ENCODE measurements at regions not wholly inside any gene's neighbourhood (a gene's known extent, or its start where the extent isn't known, plus 50 kb on each side); places are given as distances from the start of the nearest gene placed in this dataset.

- no peaks in the 10 kb centered on the region for H3K36me3 Mint-ChIP-seq
- H3K27me3 Mint-ChIP-seq: peaks cover 12% of the 10 kb centered on the region
- no peaks in the 10 kb centered on the region for H3K4me1 Mint-ChIP-seq (ENCODE audit: unreplicated experiment)
- no peak overlapping the region for H3K27ac Mint-ChIP-seq
- no peak overlapping the region for H3K4me3 Mint-ChIP-seq
- DNase-seq (ENCODE audit: extremely low spot score, unreplicated experiment): no peak
- TF ChIP-seq, protein P1, sequence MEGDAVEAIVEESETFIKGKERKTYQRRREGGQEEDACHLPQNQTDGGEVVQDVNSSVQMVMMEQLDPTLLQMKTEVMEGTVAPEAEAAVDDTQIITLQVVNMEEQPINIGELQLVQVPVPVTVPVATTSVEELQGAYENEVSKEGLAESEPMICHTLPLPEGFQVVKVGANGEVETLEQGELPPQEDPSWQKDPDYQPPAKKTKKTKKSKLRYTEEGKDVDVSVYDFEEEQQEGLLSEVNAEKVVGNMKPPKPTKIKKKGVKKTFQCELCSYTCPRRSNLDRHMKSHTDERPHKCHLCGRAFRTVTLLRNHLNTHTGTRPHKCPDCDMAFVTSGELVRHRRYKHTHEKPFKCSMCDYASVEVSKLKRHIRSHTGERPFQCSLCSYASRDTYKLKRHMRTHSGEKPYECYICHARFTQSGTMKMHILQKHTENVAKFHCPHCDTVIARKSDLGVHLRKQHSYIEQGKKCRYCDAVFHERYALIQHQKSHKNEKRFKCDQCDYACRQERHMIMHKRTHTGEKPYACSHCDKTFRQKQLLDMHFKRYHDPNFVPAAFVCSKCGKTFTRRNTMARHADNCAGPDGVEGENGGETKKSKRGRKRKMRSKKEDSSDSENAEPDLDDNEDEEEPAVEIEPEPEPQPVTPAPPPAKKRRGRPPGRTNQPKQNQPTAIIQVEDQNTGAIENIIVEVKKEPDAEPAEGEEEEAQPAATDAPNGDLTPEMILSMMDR (conservative IDR thresholded peaks at IDR 0.05): no peak
- H3K9me3 Mint-ChIP-seq: no peaks in the 10 kb centered on the region
Observed at GRCh38 chr2:2506536-2506935, 175.5 kb upstream of the MYT1L start.

DNA sequence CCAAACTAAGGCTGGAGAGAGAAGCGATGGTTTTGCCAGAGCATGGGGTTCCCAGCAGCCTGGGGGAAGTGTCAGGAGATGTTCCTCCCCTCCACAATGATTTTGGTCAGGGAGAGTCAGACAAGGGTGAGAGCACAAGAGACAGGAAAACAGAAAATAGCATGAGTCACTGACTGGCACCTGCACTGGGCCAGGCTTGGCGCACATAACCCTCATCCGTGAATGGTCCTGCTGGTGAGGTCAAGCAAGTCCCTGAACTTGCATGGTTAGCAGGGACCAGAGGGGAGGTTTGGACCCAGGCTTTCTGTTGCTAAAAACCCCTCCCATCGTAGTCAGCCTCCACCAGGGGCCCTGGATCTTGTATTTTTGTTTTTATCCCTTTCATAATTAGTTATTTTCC is 174.5 kb upstream of the MYT1L start:
- no peaks in the 10 kb centered on the region for H3K36me3 Mint-ChIP-seq
- DNase-seq (ENCODE audit: extremely low spot score, unreplicated experiment): no peak
- TF ChIP-seq, protein P1 (conservative IDR thresholded peaks at IDR 0.05): no peak
- no peak overlapping the region for H3K4me3 Mint-ChIP-seq
- peaks cover 7% of the 10 kb centered on the region for H3K27me3 Mint-ChIP-seq
- no peaks in the 10 kb centered on the region for H3K9me3 Mint-ChIP-seq
- H3K27ac Mint-ChIP-seq: no peak overlapping the region
- H3K4me1 Mint-ChIP-seq (ENCODE audit: unreplicated experiment): no peaks in the 10 kb centered on the region

- H3K27ac Mint-ChIP-seq: no peak overlapping the region
- H3K4me3 Mint-ChIP-seq: no peak overlapping the region
- TF ChIP-seq, protein P1 (conservative IDR thresholded peaks at IDR 0.05): no peak
- H3K36me3 Mint-ChIP-seq: no peaks in the 10 kb centered on the region
- peaks cover 7% of the 10 kb centered on the region for H3K27me3 Mint-ChIP-seq
- no peaks in the 10 kb centered on the region for H3K4me1 Mint-ChIP-seq (ENCODE audit: unreplicated experiment)
- H3K9me3 Mint-ChIP-seq: no peaks in the 10 kb centered on the region
- DNase-seq (ENCODE audit: extremely low spot score, unreplicated experiment): no peak
Observed at GRCh38 chr2:2503864-2504418, 172.9 kb upstream of the MYT1L start.

DNA sequence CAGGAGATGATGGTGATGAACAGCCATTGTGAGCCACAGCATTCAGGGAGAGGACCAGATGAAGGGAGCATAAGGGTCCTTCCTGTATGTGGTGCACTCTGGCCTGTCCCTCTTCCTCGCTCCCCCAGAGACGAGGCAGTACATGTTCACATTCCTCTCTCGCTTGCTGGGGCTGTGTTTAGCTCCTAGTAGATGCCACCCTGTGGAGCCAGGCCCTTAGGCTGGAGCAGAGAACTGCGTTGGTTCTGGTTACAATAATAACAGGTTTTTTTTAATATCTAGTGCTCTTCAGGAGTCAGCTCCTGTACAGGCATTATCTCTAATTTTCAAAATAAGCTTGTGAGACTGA is 171.1 kb upstream of the MYT1L start:
- no peaks in the 10 kb centered on the region for H3K36me3 Mint-ChIP-seq
- no peaks in the 10 kb centered on the region for H3K9me3 Mint-ChIP-seq
- H3K4me3 Mint-ChIP-seq: no peak overlapping the region
- peaks cover 7% of the 10 kb centered on the region for H3K27me3 Mint-ChIP-seq
- H3K27ac Mint-ChIP-seq: no peak overlapping the region
- TF ChIP-seq, protein P1 (conservative IDR thresholded peaks at IDR 0.05): no peak
- DNase-seq (ENCODE audit: extremely low spot score, unreplicated experiment): no peak
- no peaks in the 10 kb centered on the region for H3K4me1 Mint-ChIP-seq (ENCODE audit: unreplicated experiment)

DNA sequence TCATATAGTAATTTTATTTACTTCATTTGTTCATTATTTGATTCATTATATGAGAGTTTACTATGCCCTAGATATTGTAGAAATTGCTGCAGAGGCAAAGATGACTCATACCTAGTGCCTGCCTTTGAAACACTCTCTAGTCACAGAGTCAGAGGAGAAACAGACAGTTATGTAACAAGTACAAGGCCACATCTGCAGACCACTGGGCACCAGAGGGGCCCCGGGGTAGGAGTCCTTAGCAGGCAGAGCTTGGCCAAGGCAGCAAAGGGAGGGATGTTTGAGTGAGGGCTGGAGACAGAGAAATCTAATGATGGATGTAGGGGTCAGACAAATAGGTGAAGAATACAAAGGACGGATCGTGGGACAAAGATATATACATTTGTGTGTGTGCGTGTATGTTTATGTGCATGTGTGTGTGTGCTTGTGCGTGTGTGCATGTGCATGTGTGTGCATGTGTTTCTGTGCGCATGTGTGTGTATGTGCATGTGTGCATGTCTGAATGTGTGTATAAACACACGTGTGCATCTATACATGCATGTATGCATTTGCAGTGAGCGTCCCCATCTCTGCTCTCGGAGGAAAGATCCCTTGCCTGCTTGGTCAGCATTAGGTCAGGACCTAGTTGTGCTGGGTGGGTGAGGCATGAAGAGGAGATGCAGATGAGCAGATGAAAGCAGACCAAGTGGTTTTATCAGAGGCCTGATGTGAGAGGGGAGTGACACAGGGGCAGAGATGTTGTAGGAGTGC is 170.6 kb upstream of the MYT1L start:
- Mint-ChIP-seq H3K27ac (no peak overlapping the region), H3K27me3 (peaks cover 9% of the 10 kb centered on the region), H3K9me3 (no peaks in the 10 kb centered on the region), H3K36me3 (no peaks in the 10 kb centered on the region), H3K4me1 (ENCODE audit: unreplicated experiment) (no peaks in the 10 kb centered on the region), H3K4me3 (no peak overlapping the region)
- no peak for DNase-seq (ENCODE audit: extremely low spot score, unreplicated experiment)
- TF ChIP-seq, protein P1 (conservative IDR thresholded peaks at IDR 0.05): no peak
